ENCODE measurements at regions not wholly inside any gene's neighbourhood (a gene's known extent, or its start where the extent isn't known, plus 50 kb on each side); places are given as distances from the start of the nearest gene placed in this dataset.

GRCh38 chr9:109604131-109604530 lies 106.0 kb upstream of the PTPN3 start:
- H3K27me3 ChIP-seq (ENCODE audit: control insufficient read depth in 2 of 2, insufficient read depth in 2 of 2, low read length in 2 of 2): peaks cover 0 to 5% of the 10 kb centered on the region in 2 experiments; a peak in 1 of 5 replicates
- H3K9me3 ChIP-seq (replicated peaks; ENCODE audit: control insufficient read depth, insufficient read depth, low read depth, low read length): no peaks in the 10 kb centered on the region
- no peaks in the 10 kb centered on the region for H3K36me3 ChIP-seq (ENCODE audit: control insufficient read depth, insufficient read depth, low read length)
- no peak overlapping the region for H3K9ac ChIP-seq (ENCODE audit: insufficient read depth in 1 of 2, low read depth in 2 of 2, low read length in 2 of 2)
- intact Hi-C loops (cut with micrococcal nuclease) (no loop called here), in situ Hi-C loops (cut with MboI) (no loop called here)
- CTCF ChIA-PET (ENCODE audit: low intra/inter-chr PET ratio): no interaction called here
- no peaks in the 10 kb centered on the region; a peak in 1 of 5 replicates for H3K4me1 ChIP-seq (replicated peaks in 1 of 2; ENCODE audit: control insufficient read depth in 2 of 2, insufficient read depth in 2 of 2, low read length in 2 of 2)
- H4K20me1 ChIP-seq (replicated peaks; ENCODE audit: control insufficient read depth, insufficient read depth, low read length): no peaks in the 10 kb centered on the region
- POLR2A ChIA-PET: no interaction called here
- ATAC-seq (no peak), FAIRE-seq (no peak), DNase-seq (ENCODE audit: extremely low read depth in 1 of 4, low spot score in 3 of 4) (no peak)
- H3K4me2 ChIP-seq (ENCODE audit: insufficient read depth, low read length): no peak overlapping the region
- H3K79me2 ChIP-seq (ENCODE audit: control insufficient read depth, insufficient read depth, low read length): no peaks in the 10 kb centered on the region
- H3K27ac ChIP-seq (ENCODE audit: extremely low read depth, low read depth, low read length): no peak overlapping the region
- no peaks in the 10 kb centered on the region for H3K9me1 ChIP-seq (ENCODE audit: control insufficient read depth, insufficient read depth, low read length)
- TF ChIP-seq ZFX (CRISPR knock-in tag; IDR thresholded peaks at IDR 0.05) (no peak), CBX8 (IDR thresholded peaks at IDR 0.05; ENCODE audit: borderline replicate concordance, extremely low read depth, low read depth, low read length, poor library complexity, severe bottlenecking) (no peak), HNRNPK (IDR thresholded peaks at IDR 0.05; ENCODE audit: low read depth, low read length, poor library complexity, severe bottlenecking) (no peak), ARNT (IDR thresholded peaks at IDR 0.05) (no peak), RFX1 (IDR thresholded peaks at IDR 0.05) (no peak), EGR1 (conservative IDR thresholded peaks at IDR 0.05) (no peak), ZNF75A (CRISPR knock-in tag; IDR thresholded peaks at IDR 0.05) (no peak), ZNF133 (CRISPR knock-in tag; IDR thresholded peaks at IDR 0.05) (no peak), ZZZ3 (IDR thresholded peaks at IDR 0.05) (no peak), FOXK2 (conservative IDR thresholded peaks at IDR 0.05 in 1 of 2, IDR thresholded peaks at IDR 0.05 in 1 of 2; ENCODE audit: low read depth in 2 of 2) (no peak), MEF2D (tag; conservative IDR thresholded peaks at IDR 0.05; ENCODE audit: low read depth) (no peak), NCOR1 (IDR thresholded peaks at IDR 0.05) (no peak), HLTF (IDR thresholded peaks at IDR 0.05) (no peak), ZNF354B (CRISPR knock-in tag; IDR thresholded peaks at IDR 0.05) (no peak), FOXA1 (IDR thresholded peaks at IDR 0.05; ENCODE audit: borderline replicate concordance) (no peak), NCOA2 (IDR thresholded peaks at IDR 0.05; ENCODE audit: partially characterized antibody in 2 of 2) (no peak), MYBL2 (IDR thresholded peaks at IDR 0.05; ENCODE audit: low read depth) (no peak), MYBL2 (CRISPR knock-in tag; IDR thresholded peaks at IDR 0.05; ENCODE audit: borderline replicate concordance) (no peak)
- no TSS peak for BruUV-seq (replicated peaks)
- no peak overlapping the region for H2AFZ ChIP-seq (ENCODE audit: low read depth, low read length)
- WGBS (ENCODE audit: insufficient coverage, low coverage, missing lambda C conversion rate): 0% methylated on average over 6 of the region's 6 CpGs
- no peak overlapping the region for H3K4me3 ChIP-seq
